GM10266 (cell line): ENCODE measurements at regions not wholly inside any gene's neighbourhood (a gene's known extent, or its start where the extent isn't known, plus 50 kb on each side); places are given as distances from the start of the nearest gene placed in this dataset.

Experiments used
- DNase-seq: peaks from one replicate; pipeline ENCODE4 v3.0.0; 2012; ENCODE audit errors: extremely low spot score
- TF ChIP-seq, protein P1 (sequence below): IDR thresholded peaks from 2 replicates; pipeline ENCODE4 v1.5.1; 2012; ENCODE audit warnings: mild to moderate bottlenecking, low read depth; ENCODE audit not compliant: control insufficient read depth, insufficient read depth; ENCODE audit errors: missing control alignments

- TF ChIP-seq, protein P1, sequence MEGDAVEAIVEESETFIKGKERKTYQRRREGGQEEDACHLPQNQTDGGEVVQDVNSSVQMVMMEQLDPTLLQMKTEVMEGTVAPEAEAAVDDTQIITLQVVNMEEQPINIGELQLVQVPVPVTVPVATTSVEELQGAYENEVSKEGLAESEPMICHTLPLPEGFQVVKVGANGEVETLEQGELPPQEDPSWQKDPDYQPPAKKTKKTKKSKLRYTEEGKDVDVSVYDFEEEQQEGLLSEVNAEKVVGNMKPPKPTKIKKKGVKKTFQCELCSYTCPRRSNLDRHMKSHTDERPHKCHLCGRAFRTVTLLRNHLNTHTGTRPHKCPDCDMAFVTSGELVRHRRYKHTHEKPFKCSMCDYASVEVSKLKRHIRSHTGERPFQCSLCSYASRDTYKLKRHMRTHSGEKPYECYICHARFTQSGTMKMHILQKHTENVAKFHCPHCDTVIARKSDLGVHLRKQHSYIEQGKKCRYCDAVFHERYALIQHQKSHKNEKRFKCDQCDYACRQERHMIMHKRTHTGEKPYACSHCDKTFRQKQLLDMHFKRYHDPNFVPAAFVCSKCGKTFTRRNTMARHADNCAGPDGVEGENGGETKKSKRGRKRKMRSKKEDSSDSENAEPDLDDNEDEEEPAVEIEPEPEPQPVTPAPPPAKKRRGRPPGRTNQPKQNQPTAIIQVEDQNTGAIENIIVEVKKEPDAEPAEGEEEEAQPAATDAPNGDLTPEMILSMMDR = no peak
- no peak for DNase-seq
Observed at GRCh38 chr2:8355102-8355859, 326.6 kb upstream of the ID2 start.

DNA sequence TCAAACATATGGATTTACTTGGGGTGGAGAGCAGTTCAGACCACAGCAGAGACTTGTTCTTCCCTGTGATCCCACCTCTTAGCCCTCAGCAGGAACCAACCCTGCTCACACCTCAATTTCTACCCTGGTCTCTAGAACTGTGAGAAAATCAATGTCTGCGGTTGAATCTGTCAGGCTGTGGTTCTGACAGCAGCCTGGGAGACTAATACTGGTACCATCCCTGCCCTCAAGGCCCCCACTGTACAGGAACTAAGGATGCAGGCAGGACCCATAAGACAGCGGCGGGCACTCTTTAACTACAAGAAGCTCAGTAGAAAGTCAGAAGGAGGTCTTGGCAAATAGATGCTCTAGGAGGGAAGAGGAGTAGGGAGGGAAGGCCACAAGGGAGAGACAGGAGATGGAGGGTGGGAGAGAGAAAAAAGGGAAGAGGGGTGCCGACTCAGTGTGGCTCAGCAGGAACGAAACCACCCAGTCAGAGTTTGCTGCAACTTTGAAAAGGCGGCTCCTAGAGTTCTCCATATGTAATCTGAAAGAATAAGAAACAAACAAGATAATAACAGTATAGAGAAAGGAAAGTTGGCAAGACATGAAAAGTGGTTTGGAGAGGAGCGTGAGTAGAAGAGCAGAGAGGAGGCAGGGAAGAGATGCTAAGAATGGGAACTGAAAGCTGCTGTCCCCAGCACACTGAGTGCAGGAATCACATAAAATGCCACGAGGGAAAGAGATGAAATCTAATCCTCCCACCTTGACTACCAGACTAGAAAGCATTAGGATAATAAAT, 323.9 kb upstream of the ID2 start:
- DNase-seq = no peak
- TF ChIP-seq, protein P1 = no peak

DNA sequence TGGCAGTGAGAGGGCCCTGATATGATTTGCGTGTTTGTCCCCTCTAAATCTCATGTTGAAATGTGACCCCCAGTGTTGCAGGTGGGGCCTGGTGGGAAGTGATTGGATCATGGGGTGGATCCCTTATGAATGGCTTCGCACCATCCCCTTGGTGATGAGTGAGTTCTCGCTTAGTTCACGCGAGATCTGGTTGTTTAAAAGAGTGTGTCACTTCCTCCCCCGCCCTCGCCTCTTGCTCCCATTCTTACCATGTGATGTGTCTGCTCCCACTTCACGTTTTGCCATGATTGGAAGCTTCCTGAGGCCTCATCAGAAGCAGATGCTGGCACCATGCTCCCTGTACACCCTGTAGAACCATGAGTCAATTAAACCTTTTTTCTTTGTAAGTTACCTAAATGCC, 319.9 kb upstream of the ID2 start:
- TF ChIP-seq, protein P1 = no peak
- no peak for DNase-seq

- DNase-seq = no peak
- TF ChIP-seq, protein P1 = no peak
Observed at GRCh38 chr2:8363161-8363560, 318.7 kb upstream of the ID2 start.

DNA sequence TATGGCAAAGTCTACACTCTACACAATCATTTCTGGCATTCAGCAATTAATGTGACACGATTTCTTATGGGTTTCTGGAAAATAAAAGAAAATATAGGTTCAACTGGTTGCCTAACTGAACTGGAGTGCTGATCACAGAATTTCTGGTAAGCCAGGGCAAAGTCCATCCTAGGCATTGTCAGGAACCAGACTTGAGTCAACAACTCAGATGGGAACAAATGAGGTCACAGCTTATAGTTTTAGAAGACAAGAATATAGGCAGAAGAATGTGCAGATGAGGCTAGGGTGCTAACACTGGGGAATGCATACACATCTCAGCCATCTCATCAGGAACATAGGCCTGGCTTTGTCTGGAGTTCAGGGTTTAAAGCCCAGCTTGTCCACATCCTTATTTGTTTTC, 317.2 kb upstream of the ID2 start:
- TF ChIP-seq, protein P1 = no peak
- no peak for DNase-seq

DNA sequence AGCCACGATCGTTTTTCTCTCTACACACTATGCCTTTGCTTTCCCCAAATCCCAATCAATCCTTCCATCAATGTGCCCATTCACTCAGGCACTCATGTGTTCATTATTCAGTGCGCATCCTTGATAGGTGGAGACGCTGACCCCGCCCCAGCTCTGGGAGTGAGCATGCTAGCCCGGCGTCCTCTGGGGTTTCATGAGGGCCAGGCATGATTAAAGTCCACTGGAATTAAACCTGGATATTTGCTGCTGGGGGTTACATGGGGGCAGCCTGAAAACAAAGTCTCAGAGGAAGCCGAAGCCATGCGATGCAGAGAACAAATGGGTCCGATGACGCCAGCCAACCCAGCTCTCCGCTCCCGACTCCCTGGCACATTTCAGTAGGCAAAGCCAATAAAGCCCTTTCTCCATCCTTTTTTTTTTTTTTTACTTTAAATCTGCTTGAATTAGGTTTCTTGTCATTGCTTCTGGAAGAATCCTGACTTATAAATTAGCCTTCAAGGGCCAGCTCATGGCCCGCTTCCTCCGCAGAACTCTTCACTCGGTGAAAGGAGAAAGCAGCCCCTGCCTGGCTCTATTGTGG, 316.4 kb upstream of the ID2 start:
- TF ChIP-seq, protein P1 = no peak
- no peak for DNase-seq
